ENCODE measurements at regions not wholly inside any gene's neighbourhood (a gene's known extent, or its start where the extent isn't known, plus 50 kb on each side); places are given as distances from the start of the nearest gene placed in this dataset.

GRCh38 chr19:30133803-30134202, 191.8 kb downstream of the URI1 start:
- no peaks in the 10 kb centered on the region for H3K9me3 ChIP-seq
- no peak overlapping the region for H3K4me3 ChIP-seq
- WGBS, 2 donors = 97 to 98% methylated on average over 2 of the region's 2 CpGs
- DNase-seq (ENCODE audit: low spot score in 2 of 2) = no peak
- no peaks in the 10 kb centered on the region for H3K4me1 ChIP-seq
- TF ChIP-seq EP300 (IDR thresholded peaks at IDR 0.05) (no peak), POLR2A (IDR thresholded peaks at IDR 0.05) (no peak)
- TF ChIP-seq, protein P1, sequence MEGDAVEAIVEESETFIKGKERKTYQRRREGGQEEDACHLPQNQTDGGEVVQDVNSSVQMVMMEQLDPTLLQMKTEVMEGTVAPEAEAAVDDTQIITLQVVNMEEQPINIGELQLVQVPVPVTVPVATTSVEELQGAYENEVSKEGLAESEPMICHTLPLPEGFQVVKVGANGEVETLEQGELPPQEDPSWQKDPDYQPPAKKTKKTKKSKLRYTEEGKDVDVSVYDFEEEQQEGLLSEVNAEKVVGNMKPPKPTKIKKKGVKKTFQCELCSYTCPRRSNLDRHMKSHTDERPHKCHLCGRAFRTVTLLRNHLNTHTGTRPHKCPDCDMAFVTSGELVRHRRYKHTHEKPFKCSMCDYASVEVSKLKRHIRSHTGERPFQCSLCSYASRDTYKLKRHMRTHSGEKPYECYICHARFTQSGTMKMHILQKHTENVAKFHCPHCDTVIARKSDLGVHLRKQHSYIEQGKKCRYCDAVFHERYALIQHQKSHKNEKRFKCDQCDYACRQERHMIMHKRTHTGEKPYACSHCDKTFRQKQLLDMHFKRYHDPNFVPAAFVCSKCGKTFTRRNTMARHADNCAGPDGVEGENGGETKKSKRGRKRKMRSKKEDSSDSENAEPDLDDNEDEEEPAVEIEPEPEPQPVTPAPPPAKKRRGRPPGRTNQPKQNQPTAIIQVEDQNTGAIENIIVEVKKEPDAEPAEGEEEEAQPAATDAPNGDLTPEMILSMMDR (IDR thresholded peaks at IDR 0.05) = no peak
- no peaks in the 10 kb centered on the region for H3K36me3 ChIP-seq
- no peaks in the 10 kb centered on the region for H3K27me3 ChIP-seq
- H3K27ac ChIP-seq = no peak overlapping the region

DNA sequence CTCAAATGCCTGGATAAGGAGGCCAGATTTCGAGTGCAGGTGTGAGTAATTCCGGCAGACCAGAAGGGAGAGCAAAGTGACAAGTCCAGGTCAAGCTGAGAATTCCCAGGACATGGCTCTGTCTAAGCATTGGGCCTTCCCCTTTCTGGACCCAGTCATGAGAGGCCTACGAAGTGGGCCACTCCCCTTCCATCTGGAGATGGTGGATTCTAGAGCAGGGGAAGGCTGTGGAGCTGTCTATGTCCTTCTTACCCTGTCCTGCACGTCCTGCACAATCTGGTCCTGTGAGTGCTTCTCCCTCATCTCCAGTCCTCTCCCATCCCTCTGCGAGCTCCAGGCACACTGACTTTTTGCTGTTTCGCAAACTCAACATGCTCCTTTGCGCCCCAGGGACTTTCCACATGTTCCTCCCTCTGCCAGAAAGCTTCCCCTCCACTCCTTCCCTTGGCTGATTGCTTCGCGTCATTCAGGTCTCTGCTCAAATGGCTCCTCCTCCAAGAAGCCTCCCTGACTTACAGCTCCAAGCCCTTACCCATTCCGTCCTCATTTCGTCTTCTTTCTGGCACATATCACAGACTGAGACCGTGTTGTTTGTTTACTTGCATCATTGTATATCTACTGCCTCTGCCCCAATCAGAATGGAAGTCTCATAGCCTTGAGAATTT, 193.2 kb downstream of the URI1 start:
- TF ChIP-seq, protein P1 (IDR thresholded peaks at IDR 0.05) = no peak
- TF ChIP-seq POLR2A (IDR thresholded peaks at IDR 0.05) (no peak), EP300 (IDR thresholded peaks at IDR 0.05) (no peak)
- Histone ChIP-seq H3K27ac (no peak overlapping the region), H3K27me3 (no peaks in the 10 kb centered on the region), H3K9me3 (no peaks in the 10 kb centered on the region), H3K4me1 (no peaks in the 10 kb centered on the region), H3K36me3 (no peaks in the 10 kb centered on the region), H3K4me3 (no peak overlapping the region)
- WGBS, 2 donors = 59 to 68% methylated on average over 12 of the region's 12 CpGs
- no peak for DNase-seq (ENCODE audit: low spot score in 2 of 2)

DNA sequence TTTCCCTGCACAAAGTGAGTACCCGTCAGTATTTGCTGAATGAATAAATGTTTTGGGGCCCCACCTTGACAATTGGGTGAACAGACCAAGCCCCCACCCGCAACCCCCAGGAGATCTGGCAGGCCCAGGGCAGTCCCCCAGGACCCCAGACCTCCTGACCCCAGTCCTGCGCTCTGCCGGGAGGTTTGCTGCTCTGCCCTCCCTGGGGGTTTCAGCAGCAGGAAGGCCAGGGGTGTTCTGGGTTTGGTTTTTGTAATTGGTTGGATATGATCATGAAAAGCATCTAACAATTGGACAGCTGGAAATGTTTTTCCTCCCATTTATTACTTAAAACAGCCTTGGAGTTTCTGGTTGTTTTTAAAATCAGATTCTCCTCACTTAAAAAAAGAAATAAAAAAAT, 193.8 kb downstream of the URI1 start:
- no peaks in the 10 kb centered on the region for H3K9me3 ChIP-seq
- no peak for DNase-seq (ENCODE audit: low spot score in 2 of 2)
- H3K4me3 ChIP-seq = no peak overlapping the region
- H3K27ac ChIP-seq = no peak overlapping the region
- 61 to 67% methylated on average over 4 of the region's 4 CpGs for WGBS, 2 donors
- H3K36me3 ChIP-seq = no peaks in the 10 kb centered on the region
- H3K27me3 ChIP-seq = no peaks in the 10 kb centered on the region
- no peaks in the 10 kb centered on the region for H3K4me1 ChIP-seq
- TF ChIP-seq, protein P1 (IDR thresholded peaks at IDR 0.05) = no peak
- TF ChIP-seq EP300 (IDR thresholded peaks at IDR 0.05) (no peak), POLR2A (IDR thresholded peaks at IDR 0.05) (no peak)

DNA sequence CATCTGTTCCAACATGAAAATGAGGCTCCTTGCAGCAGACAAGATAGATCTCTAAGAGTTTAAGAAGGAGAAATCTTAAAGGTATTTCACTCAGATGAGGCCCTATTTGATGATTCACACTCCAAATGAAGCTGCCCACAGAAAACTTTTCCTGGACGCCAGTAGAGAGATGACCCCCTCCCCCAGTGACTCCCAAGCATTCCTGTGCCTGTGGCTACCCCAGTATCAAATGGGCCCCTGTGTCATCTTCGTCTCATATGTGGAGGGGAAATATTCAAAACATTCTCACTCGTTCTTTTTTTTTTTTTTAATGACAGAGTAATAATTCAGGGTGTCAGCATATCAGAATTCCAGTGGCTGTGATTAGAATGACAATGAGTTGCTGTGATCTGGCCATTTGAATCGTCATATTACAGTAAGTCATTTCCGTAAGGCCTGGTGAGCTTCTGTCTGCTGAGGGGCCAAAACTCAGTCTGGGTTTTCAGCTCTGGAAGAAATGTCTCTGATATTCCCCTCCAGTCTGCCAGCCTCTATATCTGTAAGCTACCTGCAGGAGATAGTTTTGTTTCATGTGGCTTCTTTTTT, 194.7 kb downstream of the URI1 start:
- H3K9me3 ChIP-seq = no peaks in the 10 kb centered on the region
- TF ChIP-seq POLR2A (IDR thresholded peaks at IDR 0.05) (no peak), EP300 (IDR thresholded peaks at IDR 0.05) (no peak)
- TF ChIP-seq, protein P1 (IDR thresholded peaks at IDR 0.05) = no peak
- WGBS, 2 donors = 46 to 52% methylated on average over 5 of the region's 5 CpGs

DNA sequence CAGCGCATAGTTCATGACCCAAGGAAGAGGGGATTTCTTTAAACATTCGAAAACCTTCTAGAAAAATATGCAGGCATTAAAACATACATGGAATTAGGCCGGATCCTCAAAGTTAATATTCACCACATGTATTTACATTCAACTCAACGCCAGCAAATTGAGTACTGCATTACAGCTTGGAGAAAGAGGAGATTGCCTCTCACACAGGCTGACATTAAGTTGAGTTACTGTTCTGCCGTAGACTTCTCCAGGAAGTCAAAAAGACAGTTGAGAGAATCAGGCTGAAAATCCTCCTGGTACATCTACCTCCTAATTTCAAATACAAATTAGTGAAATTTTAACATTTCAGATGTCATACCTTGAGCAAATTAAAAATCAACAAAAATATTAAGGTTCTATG, 195.7 kb downstream of the URI1 start:
- 61 to 86% methylated on average over 5 of the region's 5 CpGs for WGBS, 2 donors
- Histone ChIP-seq H3K4me1 (no peaks in the 10 kb centered on the region), H3K27me3 (no peaks in the 10 kb centered on the region), H3K4me3 (no peak overlapping the region), H3K36me3 (no peaks in the 10 kb centered on the region), H3K9me3 (no peaks in the 10 kb centered on the region), H3K27ac (no peak overlapping the region)
- TF ChIP-seq POLR2A (IDR thresholded peaks at IDR 0.05) (no peak), EP300 (IDR thresholded peaks at IDR 0.05) (no peak)
- TF ChIP-seq, protein P1 (IDR thresholded peaks at IDR 0.05) = no peak
- DNase-seq (ENCODE audit: low spot score in 2 of 2) = no peak

More for the DNA sequence above, 194.7 kb downstream of the URI1 start:
- DNase-seq (ENCODE audit: low spot score in 2 of 2) = no peak
- Histone ChIP-seq H3K27me3 (no peaks in the 10 kb centered on the region), H3K27ac (no peak overlapping the region), H3K4me1 (no peaks in the 10 kb centered on the region), H3K4me3 (no peak overlapping the region), H3K36me3 (no peaks in the 10 kb centered on the region)

All from tibial nerve (tissue), 4 donors.